Spleen (tissue), 7 donors: ENCODE measurements at regions not wholly inside any gene's neighbourhood (a gene's known extent, or its start where the extent isn't known, plus 50 kb on each side); places are given as distances from the start of the nearest gene placed in this dataset.

Experiments
- CTCF ChIP-seq, 11 experiments: fragments of 200-600 bp in 7 of 11; fragments of 450-650 bp in 4 of 11; sonication (generic) in 4 of 11; IDR thresholded peaks in 8 of 11; conservative IDR thresholded peaks in 3 of 11; 1 replicate in 7 of 11; 2 replicates in 4 of 11; pipeline versions ENCODE4 v1.4.0 to v1.8.0; 2016 to 2021; ENCODE audit warnings: antibody characterized with exemption in 11 of 11, inconsistent platforms in 4 of 11, mild to moderate bottlenecking in 1 of 11
- POLR2A ChIP-seq, 3 donors: fragments of 450-650 bp; IDR thresholded peaks; one replicate each; pipeline ENCODE4 v1.5.1; 2017; ENCODE audit warnings: antibody characterized with exemption in 3 of 3, mild to moderate bottlenecking in 1 of 3
- POLR2AphosphoS5 ChIP-seq, 3 donors: sonication (generic); formaldehyde crosslinking; IDR thresholded peaks; one replicate each; pipeline ENCODE4 v1.5.1; 2017; ENCODE audit warnings: antibody characterized with exemption in 3 of 3
- donor health status: DM: no; HTN: no; CAD: no; lungs with moderate emphysema.
- donor health status: DM: no; HTN: no; CAD: no.
- donor health status: DM: no; HTN: no; CAD: no.

- TF ChIP-seq POLR2A (IDR thresholded peaks at IDR 0.05) (no peak), CTCF (IDR thresholded peaks at IDR 0.05 in 8 of 11, conservative IDR thresholded peaks at IDR 0.05 in 3 of 11) (no peak), POLR2AphosphoS5 (IDR thresholded peaks at IDR 0.05) (no peak)
These were observed 509.5 kb upstream of the CELF2 start for GRCh38 chr10:10508211-10508610.
